ENCODE measurements at regions not wholly inside any gene's neighbourhood (a gene's known extent, or its start where the extent isn't known, plus 50 kb on each side); places are given as distances from the start of the nearest gene placed in this dataset.

DNA sequence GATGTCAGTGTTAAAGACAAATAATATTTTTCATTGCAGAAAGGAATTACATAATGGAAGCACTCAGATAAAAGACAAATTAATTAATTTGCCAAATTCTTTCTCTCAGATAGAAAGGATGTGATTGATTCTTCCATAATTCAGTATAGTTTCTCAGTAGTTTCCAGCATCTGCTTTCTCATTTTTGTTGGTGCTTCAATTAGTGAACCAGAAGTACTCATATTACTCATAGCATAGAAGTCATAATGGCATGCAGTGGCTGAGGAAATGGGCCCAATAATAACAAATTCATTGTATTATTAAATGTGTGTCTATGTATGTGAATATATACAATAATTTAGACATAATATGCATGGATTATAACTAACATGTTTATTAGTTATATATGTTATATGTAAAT, 393.3 kb upstream of the TRAM1L1 start:
- no peaks in the 10 kb centered on the region for H3K36me3 ChIP-seq (ENCODE audit: insufficient read depth, low read length)
- H3K79me2 ChIP-seq (replicated peaks; ENCODE audit: insufficient read depth, low read length): no peaks in the 10 kb centered on the region
- no peaks in the 10 kb centered on the region for H3K9me2 ChIP-seq (ENCODE audit: insufficient read depth, low read length)
- no peak overlapping the region for H3K9ac ChIP-seq (ENCODE audit: low read length)
- H3K4me2 ChIP-seq (ENCODE audit: low read length): no peak overlapping the region
- H3K9me3 ChIP-seq (ENCODE audit: low read length): no peaks in the 10 kb centered on the region
- no peaks in the 10 kb centered on the region for H3F3A ChIP-seq (ENCODE audit: insufficient read depth, low read length, poor library complexity, severe bottlenecking)
- H3K27ac ChIP-seq (ENCODE audit: low read length): no peak overlapping the region
- no peaks in the 10 kb centered on the region for H4K20me1 ChIP-seq (ENCODE audit: insufficient read depth)
- no peak overlapping the region for H3K4me3 ChIP-seq (ENCODE audit: low read length)
- no peak for TF ChIP-seq EP300 (conservative IDR thresholded peaks at IDR 0.05; ENCODE audit: poor library complexity, severe bottlenecking)
- no peak for TF ChIP-seq TAF1 (IDR thresholded peaks at IDR 0.05; ENCODE audit: low read depth)
- TF ChIP-seq REST (IDR thresholded peaks at IDR 0.05; ENCODE audit: borderline replicate concordance): no peak
- no peak for TF ChIP-seq POLR2AphosphoS5 (IDR thresholded peaks at IDR 0.05)
- no peak for TF ChIP-seq RAD21 (conservative IDR thresholded peaks at IDR 0.05)
- TF ChIP-seq SMC3 (conservative IDR thresholded peaks at IDR 0.05; ENCODE audit: poor library complexity): no peak
- no peak for TF ChIP-seq MXI1 (conservative IDR thresholded peaks at IDR 0.05; ENCODE audit: poor library complexity, severe bottlenecking)
- TF ChIP-seq EZH2 (IDR thresholded peaks at IDR 0.05; ENCODE audit: borderline replicate concordance, insufficient read depth, low read length, poor library complexity, severe bottlenecking): no peak
- TF ChIP-seq, protein P1, sequence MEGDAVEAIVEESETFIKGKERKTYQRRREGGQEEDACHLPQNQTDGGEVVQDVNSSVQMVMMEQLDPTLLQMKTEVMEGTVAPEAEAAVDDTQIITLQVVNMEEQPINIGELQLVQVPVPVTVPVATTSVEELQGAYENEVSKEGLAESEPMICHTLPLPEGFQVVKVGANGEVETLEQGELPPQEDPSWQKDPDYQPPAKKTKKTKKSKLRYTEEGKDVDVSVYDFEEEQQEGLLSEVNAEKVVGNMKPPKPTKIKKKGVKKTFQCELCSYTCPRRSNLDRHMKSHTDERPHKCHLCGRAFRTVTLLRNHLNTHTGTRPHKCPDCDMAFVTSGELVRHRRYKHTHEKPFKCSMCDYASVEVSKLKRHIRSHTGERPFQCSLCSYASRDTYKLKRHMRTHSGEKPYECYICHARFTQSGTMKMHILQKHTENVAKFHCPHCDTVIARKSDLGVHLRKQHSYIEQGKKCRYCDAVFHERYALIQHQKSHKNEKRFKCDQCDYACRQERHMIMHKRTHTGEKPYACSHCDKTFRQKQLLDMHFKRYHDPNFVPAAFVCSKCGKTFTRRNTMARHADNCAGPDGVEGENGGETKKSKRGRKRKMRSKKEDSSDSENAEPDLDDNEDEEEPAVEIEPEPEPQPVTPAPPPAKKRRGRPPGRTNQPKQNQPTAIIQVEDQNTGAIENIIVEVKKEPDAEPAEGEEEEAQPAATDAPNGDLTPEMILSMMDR (IDR thresholded peaks at IDR 0.05; ENCODE audit: poor library complexity, severe bottlenecking): no peak
- no peaks in the 10 kb centered on the region for H3K27me3 ChIP-seq (ENCODE audit: insufficient read depth, low read depth, low read length)
- H2AFZ ChIP-seq (ENCODE audit: low read depth, low read length): no peak overlapping the region

DNA sequence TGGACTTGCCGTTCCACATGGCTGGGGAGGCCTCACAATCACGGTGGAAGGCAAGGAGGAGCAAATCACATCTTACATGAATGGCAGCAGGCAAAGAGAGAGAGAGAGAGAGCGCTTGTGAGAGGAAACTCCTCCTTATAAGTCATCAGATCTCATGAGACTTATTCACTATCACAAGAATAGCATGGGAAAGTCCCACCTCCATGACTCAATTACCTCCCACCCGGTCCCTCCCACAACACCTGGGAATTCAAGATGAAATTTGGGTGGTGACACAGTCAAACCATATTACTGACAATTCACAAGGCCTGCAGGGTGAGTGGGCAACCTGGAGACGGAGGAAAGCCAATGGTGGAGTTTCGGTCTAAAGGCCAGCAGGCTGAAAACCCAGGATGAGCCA, 394.3 kb upstream of the TRAM1L1 start:
- no peaks in the 10 kb centered on the region for H3K36me3 ChIP-seq (ENCODE audit: insufficient read depth, low read length)
- H3K27ac ChIP-seq (ENCODE audit: low read length): no peak overlapping the region
- H3K9me2 ChIP-seq (ENCODE audit: insufficient read depth, low read length): no peaks in the 10 kb centered on the region
- no peaks in the 10 kb centered on the region for H4K20me1 ChIP-seq (ENCODE audit: insufficient read depth)
- no peaks in the 10 kb centered on the region for H3F3A ChIP-seq (ENCODE audit: insufficient read depth, low read length, poor library complexity, severe bottlenecking)
- no peak overlapping the region for H3K4me3 ChIP-seq (ENCODE audit: low read length)
- no peak overlapping the region for H3K9ac ChIP-seq (ENCODE audit: low read length)
- no peak for TF ChIP-seq RAD21 (conservative IDR thresholded peaks at IDR 0.05)
- no peak for TF ChIP-seq POLR2AphosphoS5 (IDR thresholded peaks at IDR 0.05)
- TF ChIP-seq TAF1 (IDR thresholded peaks at IDR 0.05; ENCODE audit: low read depth): no peak
- no peak for TF ChIP-seq REST (IDR thresholded peaks at IDR 0.05; ENCODE audit: borderline replicate concordance)
- no peak for TF ChIP-seq EZH2 (IDR thresholded peaks at IDR 0.05; ENCODE audit: borderline replicate concordance, insufficient read depth, low read length, poor library complexity, severe bottlenecking)
- TF ChIP-seq, protein P1 (IDR thresholded peaks at IDR 0.05; ENCODE audit: poor library complexity, severe bottlenecking): no peak
- TF ChIP-seq EP300 (conservative IDR thresholded peaks at IDR 0.05; ENCODE audit: poor library complexity, severe bottlenecking): no peak
- no peak for TF ChIP-seq SMC3 (conservative IDR thresholded peaks at IDR 0.05; ENCODE audit: poor library complexity)
- TF ChIP-seq MXI1 (conservative IDR thresholded peaks at IDR 0.05; ENCODE audit: poor library complexity, severe bottlenecking): no peak
- H3K79me2 ChIP-seq (replicated peaks; ENCODE audit: insufficient read depth, low read length): no peaks in the 10 kb centered on the region
- H3K9me3 ChIP-seq (ENCODE audit: low read length): no peaks in the 10 kb centered on the region
- H3K27me3 ChIP-seq (ENCODE audit: insufficient read depth, low read depth, low read length): no peaks in the 10 kb centered on the region
- no peak overlapping the region for H2AFZ ChIP-seq (ENCODE audit: low read depth, low read length)
- H3K4me2 ChIP-seq (ENCODE audit: low read length): no peak overlapping the region
